ENCODE measurements at regions not wholly inside any gene's neighbourhood (a gene's known extent, or its start where the extent isn't known, plus 50 kb on each side); places are given as distances from the start of the nearest gene placed in this dataset.

GRCh38 chrX:110951472-110952269 is 144.3 kb upstream of the PAK3 start:
- peaks cover 19% of the 10 kb centered on the region for H3K27me3 ChIP-seq
- TF ChIP-seq CTCF (IDR thresholded peaks at IDR 0.05; ENCODE audit: low read depth, low read length): no peak
- H3K4me3 ChIP-seq: no peak overlapping the region
- H3K9me3 ChIP-seq (ENCODE audit: low read depth): no peaks in the 10 kb centered on the region
- DNase-seq (ENCODE audit: low read depth in 1 of 2, low spot score in 1 of 2): no peak
- no peaks in the 10 kb centered on the region for H3K4me1 ChIP-seq (ENCODE audit: low read depth)
- no peak overlapping the region for H3K27ac ChIP-seq
- no peaks in the 10 kb centered on the region for H3K36me3 ChIP-seq

- H3K9me3 ChIP-seq (ENCODE audit: low read depth): no peaks in the 10 kb centered on the region
- DNase-seq (ENCODE audit: low read depth in 1 of 2, low spot score in 1 of 2): peak in 1 of 2 donors; percentile 0
- no peak overlapping the region for H3K27ac ChIP-seq
- H3K27me3 ChIP-seq: peaks cover 71% of the 10 kb centered on the region
- H3K36me3 ChIP-seq: no peaks in the 10 kb centered on the region
- no peaks in the 10 kb centered on the region for H3K4me1 ChIP-seq (ENCODE audit: low read depth)
- no peak overlapping the region for H3K4me3 ChIP-seq
- TF ChIP-seq CTCF (IDR thresholded peaks at IDR 0.05; ENCODE audit: low read depth, low read length): no peak
Observed at GRCh38 chrX:110944751-110945675, 149.4 kb upstream of the CHRDL1 start.

GRCh38 chrX:110944311-110944750 is 148.7 kb upstream of the CHRDL1 start:
- peak in 1 of 2 donors; percentile 0 for DNase-seq (ENCODE audit: low read depth in 1 of 2, low spot score in 1 of 2)
- H3K9me3 ChIP-seq (ENCODE audit: low read depth): no peaks in the 10 kb centered on the region
- no peak for TF ChIP-seq CTCF (IDR thresholded peaks at IDR 0.05; ENCODE audit: low read depth, low read length)
- H3K27ac ChIP-seq: no peak overlapping the region
- H3K4me3 ChIP-seq: peak overlapping the region; percentile 9
- no peaks in the 10 kb centered on the region for H3K36me3 ChIP-seq
- no peaks in the 10 kb centered on the region for H3K4me1 ChIP-seq (ENCODE audit: low read depth)
- H3K27me3 ChIP-seq: peaks cover 68% of the 10 kb centered on the region

- DNase-seq (ENCODE audit: low read depth in 1 of 2, low spot score in 1 of 2): no peak
- Histone ChIP-seq H3K27ac (no peak overlapping the region), H3K36me3 (no peaks in the 10 kb centered on the region), H3K4me3 (no peak overlapping the region), H3K9me3 (ENCODE audit: low read depth) (no peaks in the 10 kb centered on the region), H3K4me1 (ENCODE audit: low read depth) (no peaks in the 10 kb centered on the region), H3K27me3 (peaks cover 59% of the 10 kb centered on the region)
- no peak for TF ChIP-seq CTCF (IDR thresholded peaks at IDR 0.05; ENCODE audit: low read depth, low read length)
Observed at GRCh38 chrX:110941906-110942305, 146.3 kb upstream of the CHRDL1 start.

- Histone ChIP-seq H3K4me3 (no peak overlapping the region), H3K9me3 (ENCODE audit: low read depth) (no peaks in the 10 kb centered on the region), H3K27me3 (peaks cover 31% of the 10 kb centered on the region), H3K36me3 (no peaks in the 10 kb centered on the region), H3K4me1 (ENCODE audit: low read depth) (no peaks in the 10 kb centered on the region), H3K27ac (no peak overlapping the region)
- TF ChIP-seq CTCF (IDR thresholded peaks at IDR 0.05; ENCODE audit: low read depth, low read length): no peak
- no peak for DNase-seq (ENCODE audit: low read depth in 1 of 2, low spot score in 1 of 2)
Observed at GRCh38 chrX:110938977-110939732, 143.5 kb upstream of the CHRDL1 start.

Measured in cardiac muscle cell (in vitro differentiated cells and primary cell).